Testis (tissue), 2 donors: ENCODE measurements at regions not wholly inside any gene's neighbourhood (a gene's known extent, or its start where the extent isn't known, plus 50 kb on each side); places are given as distances from the start of the nearest gene placed in this dataset.

Source experiments
- DNase-seq: peaks from one replicate; pipeline ENCODE4 v3.0.0-alpha.2; 2019
- H3K27ac ChIP-seq, 2 donors: fragments of 200-600 bp; sonication (generic); one replicate each; pipeline ENCODE4 v1.5.1; 2019
- H3K27me3 ChIP-seq: fragments of 200-600 bp; sonication (generic); one replicate; pipeline ENCODE4 v1.5.1; 2019
- H3K36me3 ChIP-seq: fragments of 200-600 bp; sonication (generic); one replicate; pipeline ENCODE4 v1.5.1; 2017; ENCODE audit warnings: low read depth; ENCODE audit errors: missing control alignments
- H3K4me1 ChIP-seq: fragments of 200-600 bp; sonication (generic); one replicate; pipeline ENCODE4 v1.5.1; 2019
- H3K4me3 ChIP-seq, 2 donors: fragments of 200-600 bp; sonication (generic); one replicate each; pipeline ENCODE4 v1.5.1; 2017 to 2019
- H3K9me3 ChIP-seq: fragments of 200-600 bp; sonication (generic); one replicate; pipeline ENCODE4 v1.5.1; 2017
- CTCF ChIP-seq, 3 experiments: fragments of 450-650 bp in 2 of 3; fragments of 200-600 bp in 1 of 3; sonication (generic) in 1 of 3; IDR thresholded peaks; one replicate each; pipeline ENCODE4 v1.5.1; 2016 to 2019; ENCODE audit warnings: antibody characterized with exemption in 3 of 3, mild to moderate bottlenecking in 2 of 3, moderate library complexity in 1 of 3
- POLR2A ChIP-seq: fragments of 450-650 bp; IDR thresholded peaks from one replicate; pipeline ENCODE4 v1.6.1; 2017; ENCODE audit warnings: antibody characterized with exemption, mild to moderate bottlenecking, moderate library complexity
- WGBS, 2 donors: methylation state at CpG; one replicate each; pipeline ENCODE4 v1.1.5; 2018; 5-methylcytosine and 5-hydroxymethylcytosine counted together
- intact Hi-C: fragments of 100-400 bp; cut with DNase I; formaldehyde crosslinking; loops from one replicate; pipeline ENCODE4 v1.15.1; 2023; ENCODE audit warnings: low total_unique reads

GRCh38 chr7:15886626-15887025, 200.1 kb upstream of the MEOX2 start:
- H3K4me1 ChIP-seq, result no peaks in the 10 kb centered on the region
- no peaks in the 10 kb centered on the region for H3K27me3 ChIP-seq
- H3K9me3 ChIP-seq, result no peaks in the 10 kb centered on the region
- intact Hi-C loops, result no loop called here
- no peak overlapping the region for H3K27ac ChIP-seq
- DNase-seq, result no peak
- no peak overlapping the region for H3K4me3 ChIP-seq
- H3K36me3 ChIP-seq, result no peaks in the 10 kb centered on the region
- TF ChIP-seq POLR2A (no peak), CTCF (IDR thresholded peaks at IDR 0.05) (no peak)
- 91 to 97% methylated on average over 1 of the region's 1 CpG for WGBS, 2 donors

- TF ChIP-seq POLR2A (no peak), CTCF (IDR thresholded peaks at IDR 0.05) (no peak)
- intact Hi-C loops, result no loop called here
- Histone ChIP-seq H3K4me1 (no peaks in the 10 kb centered on the region), H3K9me3 (no peaks in the 10 kb centered on the region), H3K4me3 (no peak overlapping the region), H3K27ac (no peak overlapping the region), H3K36me3 (no peaks in the 10 kb centered on the region), H3K27me3 (no peaks in the 10 kb centered on the region)
- WGBS, 2 donors, result 81 to 83% methylated on average over 2 of the region's 2 CpGs
- no peak for DNase-seq
Measured at GRCh38 chr7:15885678-15886077, 199.2 kb upstream of the MEOX2 start.

GRCh38 chr7:15874774-15875173, 188.3 kb upstream of the MEOX2 start:
- Histone ChIP-seq H3K4me1 (no peaks in the 10 kb centered on the region), H3K9me3 (no peaks in the 10 kb centered on the region), H3K4me3 (no peak overlapping the region), H3K27ac (no peak overlapping the region), H3K36me3 (no peaks in the 10 kb centered on the region), H3K27me3 (no peaks in the 10 kb centered on the region)
- TF ChIP-seq POLR2A (no peak), CTCF (IDR thresholded peaks at IDR 0.05) (no peak)
- intact Hi-C loops, result no loop called here
- no peak for DNase-seq

- Histone ChIP-seq H3K4me3 (no peak overlapping the region), H3K4me1 (no peaks in the 10 kb centered on the region), H3K36me3 (no peaks in the 10 kb centered on the region), H3K27ac (no peak overlapping the region), H3K9me3 (no peaks in the 10 kb centered on the region), H3K27me3 (no peaks in the 10 kb centered on the region)
- DNase-seq, result no peak
- WGBS, 2 donors, result 70 to 76% methylated on average over 1 of the region's 1 CpG
- no peak for TF ChIP-seq POLR2A
- no peak for TF ChIP-seq CTCF (IDR thresholded peaks at IDR 0.05)
- intact Hi-C loops, result no loop called here
Measured at GRCh38 chr7:15870347-15870746, 183.9 kb upstream of the MEOX2 start.

GRCh38 chr7:15867441-15867840, 181.0 kb upstream of the MEOX2 start:
- no peak overlapping the region for H3K27ac ChIP-seq
- H3K9me3 ChIP-seq, result no peaks in the 10 kb centered on the region
- 93 to 95% methylated on average over 1 of the region's 1 CpG for WGBS, 2 donors
- intact Hi-C loops, result no loop called here
- DNase-seq, result no peak
- no peaks in the 10 kb centered on the region for H3K4me1 ChIP-seq
- H3K27me3 ChIP-seq, result no peaks in the 10 kb centered on the region
- no peak overlapping the region for H3K4me3 ChIP-seq
- no peaks in the 10 kb centered on the region for H3K36me3 ChIP-seq
- TF ChIP-seq CTCF (IDR thresholded peaks at IDR 0.05), result no peak
- no peak for TF ChIP-seq POLR2A
